NCI-H748 (cell line): ENCODE measurements at regions not wholly inside any gene's neighbourhood (a gene's known extent, or its start where the extent isn't known, plus 50 kb on each side); places are given as distances from the start of the nearest gene placed in this dataset.

ENCODE experiments used
- DNase-seq: peaks from one replicate; lab custom pipeline; 2025; ENCODE audit not compliant: unreplicated experiment; lab: John Stamatoyannopoulos, UW

DNA sequence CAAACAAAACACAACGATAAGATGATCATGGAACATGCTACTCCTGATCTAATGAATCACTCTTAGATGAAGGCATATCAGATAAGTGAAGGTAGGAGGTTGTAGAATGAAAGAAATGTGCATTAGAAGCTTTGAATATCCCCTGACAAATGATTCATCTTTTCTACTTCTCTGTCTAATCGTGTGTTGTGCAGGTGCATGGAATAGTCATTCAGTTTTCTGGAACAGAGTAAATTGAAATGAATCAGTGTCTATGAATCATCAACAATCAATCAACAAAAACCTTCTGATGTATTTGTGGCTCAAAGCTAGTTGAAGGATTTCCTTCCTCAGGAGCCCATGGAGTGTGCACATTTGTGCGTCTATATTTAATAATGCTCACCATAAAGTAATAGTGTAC lies 1290.4 kb upstream of the PCDH20 start:
- DNase-seq, result no peak

DNA sequence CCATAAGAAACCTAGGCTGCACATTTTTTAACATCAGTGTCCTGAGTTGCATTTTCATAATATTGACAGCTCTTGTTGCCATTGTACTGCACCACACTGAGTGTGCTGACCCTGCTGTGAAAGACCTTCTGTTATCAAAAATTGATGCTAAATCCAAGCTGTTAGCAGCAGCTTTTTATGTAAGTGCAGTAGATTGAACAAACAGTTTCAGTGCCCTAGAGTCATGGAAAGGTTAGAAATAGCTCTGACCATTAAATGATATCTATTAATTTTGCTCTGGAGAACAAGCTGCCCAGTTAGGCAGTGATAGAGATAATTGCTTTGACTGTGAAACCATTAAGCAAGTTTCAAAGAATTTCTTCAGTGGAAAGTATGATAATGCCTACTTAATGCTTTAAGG lies 1289.2 kb upstream of the PCDH20 start:
- peak; percentile 87 for DNase-seq

DNA sequence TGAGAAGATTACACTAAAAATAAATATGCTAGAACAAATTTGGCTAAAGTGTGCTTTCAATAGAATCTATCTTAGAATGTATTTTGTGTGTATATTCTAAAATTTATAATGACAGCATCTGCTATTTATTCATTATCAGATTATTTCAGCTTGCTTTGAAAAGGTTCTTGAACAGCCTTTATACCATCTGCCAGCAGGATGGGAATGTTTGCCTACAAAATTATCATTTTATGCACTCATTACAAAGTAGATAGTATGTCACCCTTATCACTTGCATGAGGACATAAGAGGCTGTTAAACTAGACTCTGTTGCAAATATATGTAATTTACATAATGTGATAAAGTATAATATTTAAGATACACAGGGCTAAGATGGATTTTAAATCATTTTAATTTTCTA lies 1286.9 kb upstream of the PCDH20 start:
- peak; percentile 82 for DNase-seq

DNA sequence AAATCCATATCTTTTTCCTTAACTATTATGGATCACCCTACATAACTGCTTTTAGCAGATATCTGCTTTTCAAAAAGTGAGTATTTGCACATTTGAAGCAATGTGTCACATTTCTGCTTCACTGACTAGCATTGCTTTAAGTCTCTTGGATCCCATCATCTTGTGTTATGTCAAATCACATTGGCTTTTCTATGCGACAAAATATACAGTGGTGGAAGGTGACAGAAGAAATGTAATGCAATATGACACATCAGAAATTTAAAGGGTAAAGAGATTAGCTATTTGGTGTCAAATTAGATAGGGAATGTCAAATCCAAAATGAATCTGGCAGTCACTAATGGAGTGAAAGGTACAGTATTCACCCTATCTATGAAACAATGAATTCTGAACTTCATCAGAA lies 1282.1 kb upstream of the PCDH20 start:
- DNase-seq, result no peak

DNA sequence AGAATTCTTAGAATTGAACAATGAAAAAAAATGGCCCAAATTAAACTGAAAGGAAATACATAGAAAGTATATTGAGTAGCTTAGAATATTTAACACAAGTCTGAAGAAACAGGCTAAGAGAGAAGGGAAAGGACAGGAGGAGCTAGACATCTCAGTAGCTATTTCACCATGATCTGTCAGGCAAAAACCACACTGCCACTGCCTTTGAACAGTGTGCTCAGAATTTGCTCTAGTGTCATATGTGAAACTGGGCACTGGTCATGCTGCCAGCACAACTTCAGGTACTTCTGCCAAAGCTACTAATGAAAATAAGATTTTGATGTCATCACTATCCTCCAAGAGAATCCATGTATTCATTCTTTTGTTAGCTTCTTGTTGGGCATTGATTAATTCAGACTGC lies 1280.8 kb upstream of the PCDH20 start:
- no peak for DNase-seq

DNA sequence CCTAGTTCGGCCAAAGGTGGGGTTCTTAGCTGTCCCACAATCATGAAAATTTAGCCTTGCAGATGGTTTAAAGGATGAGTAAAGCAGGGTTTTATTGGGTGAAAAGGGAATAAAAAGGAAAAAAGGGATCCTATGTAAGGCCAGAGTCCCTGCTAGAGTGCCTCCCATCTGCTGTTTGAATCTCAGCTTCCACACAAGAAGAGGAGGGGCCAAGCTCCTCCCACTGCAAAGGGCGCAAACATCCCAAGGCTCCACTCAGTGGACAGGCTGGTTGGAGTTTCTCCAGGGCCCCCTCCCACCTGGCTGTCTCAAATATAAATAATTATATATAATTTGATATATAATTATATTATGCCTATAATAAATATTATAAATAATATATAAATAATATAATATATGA lies 1272.1 kb upstream of the PCDH20 start:
- no peak for DNase-seq

DNA sequence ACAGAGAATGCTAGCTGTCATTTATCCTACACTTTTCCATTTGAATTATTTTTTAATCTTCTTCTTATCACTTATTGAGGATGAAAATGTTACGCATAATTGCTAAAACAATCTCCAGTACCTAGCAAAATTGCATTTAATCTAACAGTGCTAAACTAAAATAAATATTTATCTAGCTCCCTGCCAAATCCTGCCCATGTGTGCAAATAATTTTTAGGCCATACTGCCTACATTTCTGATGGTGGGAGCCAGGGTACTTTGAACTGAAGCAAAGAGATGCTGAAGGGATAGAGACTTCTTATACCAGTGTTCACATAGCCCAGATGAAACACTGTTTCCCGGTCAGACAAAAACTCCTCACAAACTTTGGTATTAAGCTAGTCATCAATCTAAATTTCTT lies 1268.7 kb upstream of the PCDH20 start:
- peak; percentile 82 for DNase-seq

DNA sequence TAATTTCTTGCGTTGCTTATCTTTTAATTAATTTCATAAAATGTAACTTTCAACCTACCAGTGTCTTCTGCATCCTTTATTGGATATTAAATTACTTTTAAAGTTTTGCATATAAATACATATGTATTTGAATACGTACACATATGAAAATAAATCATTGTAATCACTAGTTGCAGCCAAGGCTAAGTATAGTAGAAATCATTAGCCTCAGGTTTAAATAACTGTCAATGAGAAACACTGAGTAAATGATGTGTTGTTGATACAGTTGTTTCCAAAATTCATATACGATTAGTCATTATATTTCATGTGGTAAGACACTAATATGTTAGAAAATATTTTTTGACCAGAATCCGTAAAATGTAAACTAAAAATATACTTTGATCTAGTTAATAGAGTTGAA lies 1267.1 kb upstream of the PCDH20 start:
- DNase-seq, result no peak

DNA sequence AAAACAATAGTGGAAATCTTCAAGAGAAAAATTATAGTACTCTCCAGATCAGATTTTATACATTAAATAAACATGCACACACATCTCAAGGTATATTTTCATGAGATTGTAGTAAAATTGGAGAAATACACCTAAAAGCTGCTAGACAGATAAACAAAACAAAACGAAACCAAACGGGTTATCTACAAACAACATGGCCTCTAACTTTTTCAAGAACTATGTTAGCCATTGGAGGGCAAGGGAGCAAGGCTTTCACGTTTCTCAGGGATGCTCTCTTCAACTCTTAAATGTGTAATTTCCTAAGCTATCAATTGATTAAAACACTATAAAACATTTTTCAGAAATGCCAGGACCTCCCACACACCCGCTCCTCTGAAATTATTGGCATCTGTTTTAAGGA lies 1262.4 kb upstream of the PCDH20 start:
- DNase-seq, result no peak

DNA sequence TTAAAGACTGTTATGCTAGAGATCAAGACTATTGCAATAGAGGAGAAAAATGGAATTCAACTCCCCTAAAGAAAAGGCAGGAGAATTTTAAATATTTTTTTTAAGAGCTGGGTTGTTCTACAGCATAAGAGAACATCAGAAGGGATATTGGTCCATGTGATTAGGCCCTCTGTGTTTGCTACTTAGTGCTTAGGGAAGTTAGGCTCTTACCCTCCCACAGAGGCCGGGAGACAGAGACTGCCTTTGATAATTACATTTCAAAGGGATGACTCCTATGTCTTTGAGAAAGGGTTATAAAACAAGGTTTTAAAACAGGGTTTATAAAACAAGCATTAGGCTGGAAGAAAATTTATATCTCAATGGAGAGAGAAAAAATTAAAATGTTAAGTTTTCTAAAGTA lies 1248.1 kb upstream of the PCDH20 start:
- no peak for DNase-seq

DNA sequence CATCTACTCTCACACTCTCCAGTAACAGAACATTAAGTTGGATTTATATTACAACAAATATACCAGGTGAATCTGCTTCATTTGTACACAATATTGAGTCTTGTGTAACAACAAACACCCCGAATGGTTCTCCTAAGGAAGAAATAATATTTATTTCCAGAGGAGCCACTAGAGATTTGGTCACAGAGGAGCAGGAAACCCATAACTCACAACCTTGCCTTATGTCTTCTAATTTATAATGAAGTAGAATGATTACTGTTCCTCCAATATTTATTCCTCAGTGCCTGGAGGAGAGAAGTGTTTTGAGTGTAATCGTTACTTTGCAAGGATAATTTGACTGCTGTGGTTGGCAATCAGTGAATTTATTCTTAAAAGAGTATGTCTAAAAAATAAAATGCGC lies 1243.7 kb upstream of the PCDH20 start:
- DNase-seq, result no peak

DNA sequence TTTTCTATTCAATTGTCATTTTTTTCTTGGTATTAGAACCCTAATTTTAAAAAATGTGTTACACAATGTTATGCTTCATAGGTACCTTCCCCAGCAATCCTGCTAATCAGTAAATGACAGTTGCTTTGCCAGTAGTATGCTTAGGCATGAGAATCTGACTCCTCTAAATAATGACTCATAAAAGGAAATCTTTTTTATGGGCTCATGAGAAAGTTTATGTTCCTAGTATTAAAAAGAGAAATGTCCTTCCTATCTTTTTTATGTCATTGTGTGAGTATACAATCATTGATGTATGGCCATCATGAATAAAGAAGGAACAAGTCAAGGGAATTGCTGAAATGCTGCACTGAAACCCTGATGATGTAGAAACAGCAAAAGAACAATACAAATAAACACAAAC lies 1237.7 kb upstream of the PCDH20 start:
- no peak for DNase-seq

DNA sequence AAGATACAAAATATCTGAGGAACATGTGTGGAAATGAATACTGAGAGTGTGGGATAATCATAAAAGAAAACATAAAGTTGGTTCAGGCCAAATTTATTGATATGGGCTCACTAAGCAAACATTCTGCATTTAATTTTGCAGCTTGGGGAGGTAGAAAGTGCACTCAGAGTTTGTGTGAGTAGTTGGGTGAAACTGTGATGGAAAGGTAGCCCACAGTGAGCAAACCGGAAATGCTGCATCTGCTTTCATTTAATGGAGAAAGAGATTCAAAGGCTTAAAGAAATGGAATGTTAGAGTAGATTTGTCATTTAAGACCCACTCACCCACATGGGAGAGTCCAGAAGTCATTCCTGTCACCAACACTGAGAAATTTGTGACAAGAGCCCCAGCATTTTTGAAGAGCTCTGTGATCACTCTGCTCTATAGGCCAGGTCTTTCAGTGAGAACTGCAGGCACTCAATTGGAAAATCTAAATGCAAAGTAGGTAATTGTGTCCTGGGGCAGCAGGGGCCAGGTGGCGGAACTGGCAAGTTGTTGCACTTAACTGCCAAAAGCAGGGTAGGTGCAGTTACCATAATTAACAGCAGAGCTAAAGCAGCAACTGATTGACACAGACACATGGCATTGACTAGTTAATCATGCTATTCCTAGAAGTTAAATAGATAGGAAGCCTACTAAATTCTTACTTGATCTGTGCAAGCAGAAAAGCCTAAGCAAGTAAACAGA lies 1228.3 kb upstream of the PCDH20 start:
- DNase-seq, result no peak

DNA sequence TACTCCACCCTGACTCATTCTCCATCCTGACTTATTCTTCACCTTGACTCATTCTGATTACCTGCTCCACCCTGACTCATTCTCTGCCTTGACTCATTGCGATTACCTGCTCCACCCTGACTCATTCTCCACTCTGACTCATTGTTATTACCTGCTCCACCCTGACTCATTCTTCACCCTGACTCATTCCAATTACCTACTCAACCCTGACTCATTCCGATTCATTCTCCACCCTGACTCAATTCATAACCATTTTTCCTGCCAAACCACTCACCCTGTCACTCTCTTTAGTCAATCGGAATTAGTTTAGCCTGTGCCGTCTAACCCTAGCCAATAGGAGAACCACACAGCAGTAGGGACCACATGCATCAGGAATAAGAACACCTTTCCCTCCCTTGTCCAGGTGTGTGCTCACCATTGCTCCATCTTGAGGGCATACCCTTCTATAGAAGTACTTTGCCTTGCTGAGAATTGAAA lies 1227.4 kb upstream of the PCDH20 start:
- no peak for DNase-seq

DNA sequence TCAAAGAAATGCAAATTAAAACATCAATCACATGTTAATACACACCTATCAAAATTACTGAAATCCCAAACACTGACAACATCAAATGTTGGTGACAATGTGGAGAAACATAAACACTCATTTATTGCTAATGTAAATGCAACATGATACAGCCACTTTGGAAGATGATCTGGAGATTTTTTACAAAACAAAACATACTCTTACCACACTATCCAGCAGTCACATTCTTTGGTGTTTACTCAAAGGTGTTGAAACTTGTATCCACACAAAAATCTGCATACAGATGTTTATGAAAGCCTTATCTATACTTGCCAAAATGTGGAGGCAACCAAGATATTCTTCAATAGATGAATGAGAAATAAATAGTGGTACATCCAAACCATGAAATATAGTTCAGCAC lies 1219.5 kb upstream of the PCDH20 start:
- DNase-seq, result peak; percentile 66

DNA sequence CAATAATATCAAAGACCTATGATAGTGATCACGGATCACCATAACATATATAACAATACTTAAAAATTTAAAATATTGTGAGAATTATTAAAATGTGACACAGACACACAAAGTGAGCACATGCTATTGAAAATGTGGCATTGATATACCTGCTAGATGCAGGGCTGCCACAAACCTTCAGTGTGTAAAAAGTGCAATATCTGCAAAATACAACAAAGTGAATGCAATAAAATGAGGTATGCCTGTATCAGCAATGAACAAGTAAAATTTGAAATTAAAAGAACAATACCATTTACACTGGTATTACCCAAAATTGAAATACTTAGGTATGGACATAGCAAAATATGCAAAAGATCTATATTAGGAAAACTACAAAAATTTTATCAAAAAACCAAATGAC lies 1217.8 kb upstream of the PCDH20 start:
- no peak for DNase-seq

DNA sequence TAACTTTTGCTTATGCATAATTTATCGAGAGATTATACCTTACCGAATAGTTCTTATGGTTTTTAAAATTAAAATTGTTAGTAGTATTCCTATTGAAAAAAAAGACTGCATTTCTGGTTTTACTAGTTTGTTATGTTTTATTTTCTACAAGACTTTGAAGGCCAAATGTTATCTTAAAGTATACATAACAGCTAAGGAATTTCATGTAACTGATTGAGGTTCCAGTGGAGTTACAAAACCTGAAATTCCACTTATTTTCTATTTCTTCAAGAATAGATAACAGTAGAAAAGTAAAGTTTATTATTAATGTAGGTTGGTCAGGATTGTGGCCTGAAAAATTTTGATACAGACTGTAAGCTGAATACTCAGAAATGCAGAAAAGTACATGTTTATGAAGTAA lies 1216.0 kb upstream of the PCDH20 start:
- DNase-seq, result no peak

DNA sequence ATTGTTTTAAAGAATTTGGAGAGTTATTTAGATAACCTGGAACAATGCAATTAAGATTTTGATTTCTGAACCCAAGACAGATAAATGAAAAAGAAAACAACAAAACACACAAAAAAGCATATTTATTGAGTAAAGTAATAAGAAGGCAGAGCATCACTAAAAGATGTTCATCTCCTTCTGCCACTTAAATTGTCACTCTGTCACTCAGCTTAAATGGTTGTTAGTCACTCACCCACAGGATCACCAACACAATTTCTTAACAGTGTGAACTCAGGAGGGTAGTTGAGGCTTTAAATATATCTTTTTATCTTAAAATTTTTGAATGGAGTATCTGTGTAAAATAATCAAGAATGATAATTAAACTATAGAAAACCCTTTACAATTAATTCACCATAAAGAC lies 1215.5 kb upstream of the PCDH20 start:
- no peak for DNase-seq

DNA sequence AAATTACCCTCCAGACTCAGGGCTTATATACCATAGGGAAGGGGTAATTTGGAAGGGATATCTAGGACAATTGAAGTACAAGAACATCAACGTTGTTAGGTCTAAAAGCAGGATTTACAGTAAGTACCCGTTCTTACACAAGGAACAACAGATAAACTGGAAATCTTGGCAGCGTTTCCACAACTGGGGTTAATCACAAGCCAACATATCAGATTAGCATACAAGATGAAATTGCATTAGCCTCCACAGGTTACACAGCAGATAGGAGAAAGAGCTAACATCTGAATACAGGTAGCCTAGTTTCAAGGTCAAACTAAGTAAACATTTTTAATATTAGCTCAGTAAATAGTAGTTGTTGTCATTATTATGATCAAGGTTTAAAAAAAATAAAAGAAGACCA lies 1214.0 kb upstream of the PCDH20 start:
- no peak for DNase-seq

DNA sequence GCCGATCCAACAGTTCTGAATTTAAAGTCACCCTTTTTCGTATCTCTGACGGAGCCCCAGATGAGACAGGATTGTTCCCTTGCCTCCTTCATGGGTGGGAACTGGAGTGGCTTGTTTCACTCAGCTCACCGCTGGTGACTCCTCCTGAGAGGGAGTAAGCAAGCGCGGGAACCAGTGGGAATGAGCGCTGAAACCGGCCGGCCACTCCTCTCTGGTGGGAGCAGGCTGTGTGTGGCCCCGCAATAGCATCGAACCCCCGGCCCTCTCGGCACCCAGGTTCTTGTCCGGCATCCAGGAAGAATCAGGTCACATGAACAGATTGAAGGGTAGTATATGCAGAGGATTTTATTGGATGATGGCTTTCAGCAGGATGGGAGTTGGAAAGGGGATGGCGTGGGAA lies 1211.6 kb upstream of the PCDH20 start:
- no peak for DNase-seq

DNA sequence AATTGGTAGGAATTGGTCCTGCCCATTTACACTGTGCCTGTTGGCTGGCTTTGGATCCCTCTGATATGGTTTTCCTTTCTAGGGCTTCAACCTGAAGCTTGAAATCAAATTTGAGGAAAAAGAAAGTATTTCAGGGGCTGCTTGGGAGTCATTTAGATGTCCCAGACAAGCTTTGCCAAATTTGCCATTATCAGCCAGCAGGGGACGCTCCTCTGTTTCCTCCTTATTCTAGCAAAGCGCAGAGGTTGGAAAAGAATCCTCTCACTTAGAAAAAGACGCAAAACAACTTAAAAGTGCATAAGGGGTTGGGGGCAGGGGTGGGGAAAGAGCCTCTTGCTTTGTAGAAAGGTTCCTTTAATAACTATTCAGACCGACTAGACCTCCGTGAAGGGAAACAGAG lies 1211.1 kb upstream of the PCDH20 start:
- DNase-seq, result no peak

DNA sequence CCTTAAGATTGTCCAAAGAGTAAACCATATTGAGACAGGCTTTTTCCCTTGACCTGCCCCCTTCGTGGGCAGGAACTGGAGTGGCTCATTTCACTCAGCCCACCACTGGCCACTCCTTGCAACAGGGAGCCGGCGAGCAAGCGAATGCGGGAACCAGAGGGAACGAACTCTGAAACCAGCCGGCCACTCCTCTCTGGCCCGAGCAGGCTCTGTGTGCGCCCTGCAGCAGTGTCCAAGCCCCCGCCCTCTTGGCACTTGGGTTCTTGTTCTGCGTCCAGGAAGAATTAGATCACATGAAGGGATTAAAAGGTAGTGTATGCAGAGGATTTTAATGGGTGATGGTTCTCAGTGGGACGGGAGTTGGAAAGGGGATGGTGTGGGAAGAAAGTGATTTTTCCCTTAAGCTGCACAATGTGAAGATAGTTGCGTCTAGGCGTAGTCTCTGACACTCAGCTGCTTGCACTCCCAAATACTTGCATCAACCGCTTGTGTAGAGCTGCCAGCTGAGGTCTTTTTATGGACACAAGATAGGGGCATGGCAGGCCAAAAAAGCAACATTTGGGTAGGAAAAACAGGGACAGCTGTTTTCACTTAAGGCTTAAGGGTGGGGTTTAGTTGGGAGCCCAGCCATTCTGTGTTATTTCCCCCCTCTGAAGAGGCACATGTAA lies 1209.7 kb upstream of the PCDH20 start:
- no peak for DNase-seq

DNA sequence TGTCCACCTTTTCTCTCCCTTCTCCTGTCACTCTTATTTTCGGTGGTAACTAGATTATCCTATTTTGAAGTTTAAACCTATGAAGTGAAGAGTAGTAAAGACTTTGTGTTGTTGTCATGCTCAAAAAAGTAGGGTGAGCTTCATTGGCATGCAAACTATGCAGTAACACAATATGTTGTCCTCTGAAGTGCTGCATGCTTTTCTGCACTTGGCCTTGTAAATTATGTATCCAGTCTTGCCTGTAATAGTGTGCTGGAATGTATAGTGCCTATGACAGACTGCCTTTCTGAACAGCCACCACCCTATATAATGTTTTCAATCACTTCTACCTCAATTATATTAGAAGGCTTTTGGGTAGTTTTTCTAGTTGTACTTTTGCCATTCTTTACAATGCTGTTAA lies 1198.2 kb upstream of the PCDH20 start:
- DNase-seq, result no peak
